Central memory CD4-positive, alpha-beta T cell (primary cell): ENCODE measurements at regions not wholly inside any gene's neighbourhood (a gene's known extent, or its start where the extent isn't known, plus 50 kb on each side); places are given as distances from the start of the nearest gene placed in this dataset.
"Not testable (repeated sequence)": the region's sequence is repeated elsewhere in the genome, so short reads cannot be mapped to it uniquely, and the experiment has no call there.

Experiments used
- DNase-seq: peaks from one replicate; pipeline ENCODE4 v3.0.0; 2022

GRCh38 chr15:63434576-63435186, 53.0 kb upstream of the CA12 start:
- no peak for DNase-seq

GRCh38 chr15:63435204-63435820, 53.7 kb upstream of the CA12 start:
- no peak for DNase-seq

- DNase-seq: no peak
These were observed 54.7 kb upstream of the CA12 start for GRCh38 chr15:63436341-63436740.

- peak; percentile 78 for DNase-seq
These were observed 55.3 kb upstream of the CA12 start for GRCh38 chr15:63436872-63437375.

DNA sequence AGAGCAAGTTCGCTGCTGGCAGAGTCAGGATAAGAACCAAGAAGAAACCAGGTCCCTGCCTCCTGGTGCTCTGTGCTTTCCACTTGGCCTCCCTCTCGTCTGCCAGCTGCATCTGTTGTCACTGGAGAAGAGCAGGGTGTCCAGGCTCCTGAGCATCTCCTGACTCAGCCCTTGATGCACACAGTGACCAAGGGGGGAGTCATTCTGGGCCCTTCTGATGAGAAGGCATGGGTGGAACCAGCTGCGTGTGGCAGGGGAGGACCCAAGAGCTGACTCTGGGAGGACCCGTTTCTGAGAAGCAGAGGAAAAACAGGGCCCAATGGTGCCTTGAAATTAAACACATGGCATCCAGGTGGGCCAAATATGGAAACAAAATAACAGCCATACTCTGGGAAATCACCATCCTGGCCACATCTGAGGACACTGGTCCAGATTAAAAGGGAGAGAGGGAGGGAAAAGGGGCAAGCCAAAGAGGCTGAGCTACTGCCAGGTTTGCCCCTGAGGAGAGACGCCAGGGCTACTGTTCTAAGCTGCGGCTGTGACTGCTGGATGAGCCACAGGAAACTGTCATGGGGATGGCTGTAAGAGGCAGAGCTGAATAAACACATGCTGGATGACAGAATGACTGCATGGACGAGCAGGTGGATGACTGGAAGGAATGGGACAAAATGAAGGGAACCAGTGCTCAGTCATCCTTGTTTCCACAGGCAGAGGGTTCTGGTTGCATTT, 58.1 kb upstream of the CA12 start:
- no peak for DNase-seq

DNA sequence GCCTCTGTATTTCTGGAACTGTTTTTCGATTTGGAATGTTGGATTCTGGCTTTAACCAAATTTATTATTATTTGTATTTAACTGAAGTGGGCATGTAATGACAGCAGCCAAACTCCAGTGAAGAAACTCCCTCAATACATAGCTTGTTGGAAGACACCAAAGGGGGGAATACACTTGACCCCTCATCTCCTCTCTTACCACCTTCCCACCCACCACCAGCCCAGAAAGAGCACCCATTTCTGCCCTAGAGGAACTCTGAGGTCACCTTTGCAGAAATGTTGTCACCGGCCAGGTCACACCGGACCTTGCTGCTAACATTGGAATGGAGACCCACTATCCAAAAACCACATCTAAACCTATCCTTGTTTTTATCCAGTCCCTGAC, 58.6 kb upstream of the CA12 start:
- DNase-seq: no peak

DNA sequence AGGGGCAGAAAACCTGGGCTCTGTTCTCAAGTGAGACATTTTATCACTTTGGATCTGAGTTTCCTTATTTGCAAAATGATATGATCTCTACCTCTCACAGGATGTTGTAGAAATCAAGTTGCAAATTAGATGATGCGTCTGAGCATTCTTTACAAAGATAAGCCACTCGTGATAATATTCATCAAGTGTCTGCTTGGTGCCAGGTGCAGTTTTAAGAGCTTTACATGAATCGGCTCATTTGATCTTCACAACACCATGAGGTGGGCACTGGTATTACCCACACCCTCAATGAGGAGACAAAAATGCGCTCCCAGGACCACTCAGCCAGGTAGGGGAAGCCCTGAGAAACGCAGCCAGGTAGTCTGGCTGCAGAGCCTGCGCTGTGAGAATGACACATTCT, 59.1 kb upstream of the CA12 start:
- peak; percentile 29 for DNase-seq

GRCh38 chr15:63441266-63441665, 59.6 kb upstream of the CA12 start:
- no peak for DNase-seq

- DNase-seq: no peak
These were observed 60.4 kb upstream of the CA12 start for GRCh38 chr15:63442080-63442479.

DNA sequence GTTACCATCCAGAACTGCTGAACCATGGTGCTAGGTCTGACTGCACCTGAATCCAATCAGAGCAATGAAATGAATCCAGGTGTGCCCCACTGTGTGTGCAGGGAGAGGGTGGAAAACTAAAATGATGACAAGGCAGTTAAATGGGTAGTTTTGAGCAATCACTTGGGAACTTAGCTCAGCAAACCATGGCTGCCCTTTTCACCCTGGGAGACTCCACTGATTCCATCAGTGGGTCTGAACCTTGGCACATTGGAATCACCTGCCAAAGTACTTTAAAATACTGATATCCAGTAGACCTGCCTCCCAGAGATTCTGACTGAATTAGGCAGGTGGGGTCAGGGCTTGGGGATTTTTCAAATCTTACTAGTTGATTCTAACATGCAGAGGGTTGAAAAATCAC, 59.8 kb upstream of the USP3 start:
- no peak for DNase-seq

GRCh38 chr15:63446255-63446654, 58.1 kb upstream of the USP3 start:
- peak; percentile 75 for DNase-seq

- DNase-seq: no peak
These were observed 57.2 kb upstream of the USP3 start for GRCh38 chr15:63447017-63447676.

GRCh38 chr15:63448266-63448665, 56.1 kb upstream of the USP3 start:
- no peak for DNase-seq

DNA sequence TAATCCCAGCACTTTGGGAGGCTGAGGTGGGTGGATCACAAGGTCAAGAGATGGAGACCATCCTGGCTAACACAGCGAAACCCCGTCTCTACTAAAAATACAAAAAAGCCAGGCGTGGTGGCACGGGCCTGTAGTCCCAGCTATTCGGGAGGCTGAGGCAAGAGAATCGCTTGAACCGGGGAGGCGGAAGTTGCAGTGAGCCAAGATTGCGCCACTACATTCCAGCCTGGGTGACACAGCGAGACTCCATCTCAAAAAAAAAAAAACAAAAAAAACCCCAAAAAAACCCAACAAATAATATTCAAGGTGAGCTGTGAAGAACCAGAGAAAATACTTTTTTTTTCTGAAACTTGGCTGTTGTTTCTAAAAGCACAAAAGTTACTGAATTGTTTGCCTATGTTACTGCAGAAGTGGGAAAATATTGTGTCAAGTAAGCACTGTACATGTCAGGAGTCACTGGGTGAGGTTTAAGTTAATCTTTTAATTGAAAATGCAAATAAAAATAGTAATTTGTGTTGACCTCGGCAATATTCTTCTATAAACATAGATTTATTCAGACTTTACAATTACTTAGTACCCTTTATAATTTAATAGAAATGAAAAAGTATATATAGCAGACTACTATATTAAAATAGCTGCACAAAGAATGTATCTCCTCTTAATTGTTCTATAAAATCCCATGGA, 55.4 kb upstream of the USP3 start:
- not testable (repeated sequence) for DNase-seq

DNA sequence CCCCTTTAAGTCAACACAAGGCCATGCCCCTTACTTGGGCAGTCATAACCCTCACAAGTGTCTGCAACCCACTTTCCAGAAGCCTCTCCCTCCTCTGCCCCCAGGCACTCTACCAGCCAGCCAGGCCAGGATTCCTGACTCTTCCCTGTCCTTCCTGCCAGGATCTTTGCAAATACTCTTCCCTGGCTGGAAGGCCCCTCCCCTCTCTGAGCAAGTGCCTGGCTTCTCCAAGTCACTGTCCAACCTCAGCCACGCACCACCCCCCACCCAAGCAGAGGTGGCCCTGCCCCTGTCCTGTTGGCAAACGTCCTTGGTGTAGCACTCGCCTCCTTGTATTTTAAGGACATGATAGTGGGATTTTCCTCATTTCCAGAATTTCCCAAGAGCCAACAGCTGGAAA, 54.7 kb upstream of the USP3 start:
- DNase-seq: no peak

- DNase-seq: no peak
These were observed 53.5 kb upstream of the USP3 start for GRCh38 chr15:63450884-63451225.

GRCh38 chr15:63451671-63452315, 52.6 kb upstream of the USP3 start:
- DNase-seq: no peak

GRCh38 chr15:63452552-63453136, 51.7 kb upstream of the USP3 start:
- DNase-seq: no peak

DNA sequence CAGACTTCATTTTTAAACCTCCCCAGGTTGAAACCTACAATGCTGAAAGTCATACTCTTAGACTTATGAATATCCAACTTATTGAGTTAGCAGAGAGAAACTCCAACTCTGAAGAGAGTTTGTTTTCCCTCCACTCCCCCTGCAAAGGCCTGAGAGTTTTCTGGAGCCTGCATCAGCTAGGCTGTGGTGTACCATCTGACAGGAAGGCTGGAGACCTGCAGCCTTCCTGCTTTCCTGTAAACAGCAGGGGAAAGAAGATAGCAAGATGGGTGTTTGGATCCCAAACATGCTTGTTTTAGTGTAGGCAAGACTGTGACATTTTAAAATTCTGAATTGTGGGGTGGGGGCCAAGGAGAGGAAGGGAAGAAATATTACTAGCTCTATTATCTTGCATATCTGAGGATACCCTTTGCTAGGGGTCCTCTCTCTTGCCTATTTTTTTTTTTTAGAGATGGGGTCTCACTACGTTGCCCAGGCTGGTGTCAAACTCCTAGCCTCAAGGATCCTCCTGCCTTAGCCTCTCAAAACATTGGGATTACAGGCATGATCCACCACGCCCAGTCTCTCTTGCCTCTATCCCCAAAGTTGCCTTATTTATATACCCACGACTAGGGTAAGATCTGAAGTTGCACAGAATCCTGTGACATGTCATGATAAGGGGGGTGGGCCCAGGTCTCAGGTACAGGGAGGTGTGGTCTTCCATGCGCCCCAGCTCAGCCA, 51.0 kb upstream of the USP3 start:
- DNase-seq: no peak

DNA sequence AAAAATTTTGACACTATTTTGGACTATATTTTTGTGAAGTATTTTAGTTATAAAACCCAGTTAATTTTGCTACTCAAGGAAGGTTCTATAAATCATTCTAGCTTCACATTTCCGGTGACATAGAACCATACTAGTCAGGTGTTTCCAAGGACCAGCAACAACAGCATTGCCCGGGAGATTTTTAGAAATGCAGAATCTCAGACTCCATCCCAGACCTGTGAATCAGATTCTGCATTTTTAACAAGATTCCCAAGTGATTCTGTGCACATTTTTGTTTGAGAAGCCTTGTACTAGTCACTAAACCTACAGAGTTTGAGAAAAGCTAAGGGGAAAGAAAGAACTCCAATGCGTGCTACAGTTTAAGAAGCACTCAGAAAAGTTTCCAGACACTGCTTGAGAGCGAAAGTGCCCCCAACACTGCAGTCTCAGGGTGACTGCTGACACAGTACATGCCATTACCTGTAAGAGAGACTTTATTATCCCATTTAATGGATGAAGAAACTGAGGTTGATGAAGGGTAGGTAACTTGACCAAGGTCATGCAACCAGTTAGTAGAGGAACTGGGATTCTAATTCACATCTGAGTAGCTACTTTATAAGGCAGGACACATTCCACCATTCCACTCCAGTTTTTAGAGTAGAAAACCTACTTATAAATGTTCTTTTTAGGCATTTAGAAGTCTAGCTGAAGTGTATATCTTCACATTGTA, 49.7 kb upstream of the USP3 start:
- DNase-seq: no peak
